HG03025 (cell line): ENCODE measurements at regions not wholly inside any gene's neighbourhood (a gene's known extent, or its start where the extent isn't known, plus 50 kb on each side); places are given as distances from the start of the nearest gene placed in this dataset.

ENCODE experiments used
- ATAC-seq: cut with Tn5 transposase; IDR thresholded peaks from one replicate; pipeline ENCODE4 v1.9.1; 2021; ENCODE audit warnings: mild to moderate bottlenecking, moderate library complexity; ENCODE audit not compliant: unreplicated experiment, low FRiP score

DNA sequence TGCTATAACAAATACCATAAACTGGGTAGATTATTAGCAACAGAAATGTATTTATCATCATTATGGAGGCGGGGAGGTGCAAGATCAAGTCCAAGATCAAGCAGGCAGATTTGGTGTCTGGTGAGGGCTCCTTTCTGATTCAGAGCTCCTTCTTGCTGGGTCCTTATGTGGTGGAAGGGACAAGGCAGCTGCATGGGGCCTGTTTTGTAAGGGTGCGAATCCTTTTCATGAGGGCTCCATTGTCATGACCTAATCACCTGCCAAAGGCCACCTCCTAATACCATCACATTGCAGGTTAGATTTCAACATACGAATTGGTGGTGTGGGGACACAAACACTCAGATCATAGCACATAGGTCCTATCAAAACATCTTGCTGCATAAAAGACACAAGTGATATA, 84.4 kb upstream of the CCDC150 start:
- no peak for ATAC-seq

- ATAC-seq: no peak
Measured at GRCh38 chr2:196555726-196556125, 83.8 kb upstream of the CCDC150 start.

GRCh38 chr2:196558497-196558896, 81.0 kb upstream of the CCDC150 start:
- ATAC-seq: no peak

DNA sequence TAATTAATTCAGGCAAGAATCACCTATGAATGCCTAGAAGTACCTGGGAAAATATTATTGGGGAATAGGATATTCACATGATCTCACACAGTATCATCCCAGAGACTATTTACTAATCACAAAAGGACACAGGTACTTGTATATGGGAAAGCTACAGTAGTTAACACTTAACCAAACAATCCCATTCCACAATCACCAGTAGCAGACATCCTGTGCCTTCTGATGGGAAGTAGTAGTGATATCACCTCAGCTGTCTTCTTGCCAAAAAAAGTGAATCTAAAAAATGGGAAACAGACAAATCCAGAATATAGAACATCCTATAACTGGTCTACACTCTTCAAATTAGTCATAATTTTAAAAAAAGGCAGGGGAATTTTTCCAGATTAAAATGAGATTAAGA, 75.6 kb upstream of the CCDC150 start:
- no peak for ATAC-seq

DNA sequence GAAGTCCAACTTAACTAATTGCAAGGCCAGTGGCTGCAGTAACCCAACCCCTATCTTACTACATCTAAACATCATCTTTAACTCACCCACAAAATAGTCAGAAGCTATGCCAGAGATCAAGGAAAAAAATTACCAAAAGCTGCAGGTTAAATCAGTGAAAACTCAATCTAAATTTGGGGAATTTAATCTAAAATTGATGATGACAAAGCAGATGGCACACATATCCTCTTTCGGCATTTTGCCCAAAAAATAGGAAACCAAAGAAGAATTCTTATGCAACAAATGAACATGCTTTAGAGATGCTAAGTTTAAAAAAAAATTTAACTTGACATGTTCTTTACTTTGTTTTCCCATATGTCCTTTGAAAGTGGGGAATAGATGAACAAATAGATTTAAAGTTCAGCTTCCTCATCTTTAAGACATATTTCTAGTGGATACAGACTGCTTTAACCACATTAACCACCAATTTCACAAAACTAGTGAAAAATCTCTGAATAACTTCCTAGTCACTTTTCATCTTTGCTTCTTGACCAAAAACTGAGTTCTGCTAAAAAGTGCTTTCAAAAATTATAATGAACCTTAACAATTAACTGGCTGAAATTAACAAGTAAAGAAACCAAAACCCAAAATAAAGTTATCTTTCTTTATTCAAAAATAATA, 74.3 kb upstream of the CCDC150 start:
- ATAC-seq: no peak

DNA sequence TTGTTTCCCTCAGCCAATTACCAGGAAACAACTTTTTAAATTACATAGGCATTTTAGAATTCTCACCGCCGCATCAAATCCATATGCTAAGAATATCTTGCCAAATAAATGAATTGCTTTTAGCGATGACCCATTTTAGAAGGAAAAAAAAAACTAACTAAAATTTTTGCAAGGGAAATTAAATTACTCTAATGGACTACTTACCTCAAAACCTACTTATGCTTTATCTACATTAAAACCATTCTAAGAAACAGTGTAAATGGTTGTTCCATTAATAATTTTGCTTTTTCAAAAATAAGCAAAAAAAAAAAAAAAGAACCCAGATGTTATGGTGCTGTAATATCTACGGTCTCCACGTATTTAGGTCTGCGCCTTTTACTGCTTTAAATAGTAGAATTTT, 73.5 kb upstream of the CCDC150 start:
- no peak for ATAC-seq

DNA sequence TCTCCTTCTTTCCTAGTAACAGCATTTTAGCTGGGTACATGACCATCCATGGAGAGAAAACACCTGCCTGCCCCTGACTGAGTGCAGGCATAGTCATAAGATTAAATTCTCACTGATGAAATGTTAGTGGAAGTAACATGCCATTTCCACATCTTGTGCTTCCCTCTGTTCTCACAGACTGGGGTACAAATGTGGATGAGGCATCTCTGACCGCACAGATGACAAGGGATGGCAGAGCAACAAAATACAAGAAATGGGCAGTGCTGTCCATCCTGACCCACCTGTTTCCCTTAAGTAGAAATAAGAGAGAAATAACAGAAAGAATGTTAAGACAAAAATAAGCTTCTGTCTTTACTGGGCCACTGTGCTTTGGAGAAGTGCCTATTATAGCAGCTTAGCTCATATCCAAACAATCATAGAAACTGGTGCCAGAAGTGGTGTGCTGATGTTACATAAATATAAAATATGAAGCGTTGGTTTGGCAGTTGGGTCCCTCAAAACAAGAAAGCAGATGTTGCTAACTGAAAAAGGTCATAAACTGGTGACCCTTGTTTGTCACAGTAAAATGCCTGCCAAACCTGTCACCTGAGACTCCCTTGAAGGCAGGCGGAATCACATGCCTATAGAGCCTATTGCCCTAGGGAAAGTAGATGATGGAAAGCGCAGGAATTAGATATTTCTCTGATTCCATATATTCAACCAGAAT, 72.4 kb upstream of the CCDC150 start:
- no peak for ATAC-seq

DNA sequence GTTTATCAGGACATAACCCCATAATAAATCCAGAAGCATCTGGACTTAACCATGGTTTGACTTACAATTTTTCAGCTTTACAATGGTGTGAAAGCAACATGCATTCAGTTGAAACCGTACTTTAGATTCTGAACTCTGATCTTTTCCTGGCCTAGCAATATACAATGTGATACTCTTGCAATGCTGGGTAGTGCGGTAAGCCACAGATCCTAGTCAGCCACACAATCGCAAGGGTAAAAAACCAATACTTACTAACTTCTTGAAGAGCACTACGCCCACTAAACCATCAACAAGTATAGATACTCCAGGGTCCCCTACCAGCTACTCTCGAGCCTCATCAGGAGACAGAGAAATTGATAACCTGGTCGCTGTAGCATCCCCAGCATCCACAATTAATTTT, 71.0 kb upstream of the CCDC150 start:
- ATAC-seq: no peak

- ATAC-seq: no peak
Measured at GRCh38 chr2:196584903-196585302, 54.6 kb upstream of the CCDC150 start.

DNA sequence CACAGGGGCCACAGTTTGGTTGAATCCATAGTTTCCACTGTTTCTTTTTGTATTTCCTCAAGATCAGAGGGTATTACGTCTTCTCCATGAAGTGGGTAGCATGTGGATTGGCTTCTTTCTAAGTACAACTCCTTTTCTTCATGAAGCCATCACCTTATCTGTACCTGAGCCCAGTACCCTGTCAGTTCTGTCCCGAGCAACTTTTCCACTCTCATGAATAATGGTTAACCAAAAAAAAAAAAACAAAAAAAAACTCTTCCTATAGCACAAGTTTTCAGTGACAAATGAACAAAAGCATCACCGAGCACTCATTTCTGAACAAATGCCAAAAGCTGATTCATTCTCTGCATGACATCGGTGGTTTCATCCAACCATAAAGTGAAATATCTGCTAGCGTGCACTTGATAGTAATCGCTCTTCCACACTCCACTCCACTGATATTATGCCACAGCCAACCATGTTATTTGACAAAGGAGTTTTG, 53.0 kb upstream of the CCDC150 start:
- ATAC-seq: no peak

DNA sequence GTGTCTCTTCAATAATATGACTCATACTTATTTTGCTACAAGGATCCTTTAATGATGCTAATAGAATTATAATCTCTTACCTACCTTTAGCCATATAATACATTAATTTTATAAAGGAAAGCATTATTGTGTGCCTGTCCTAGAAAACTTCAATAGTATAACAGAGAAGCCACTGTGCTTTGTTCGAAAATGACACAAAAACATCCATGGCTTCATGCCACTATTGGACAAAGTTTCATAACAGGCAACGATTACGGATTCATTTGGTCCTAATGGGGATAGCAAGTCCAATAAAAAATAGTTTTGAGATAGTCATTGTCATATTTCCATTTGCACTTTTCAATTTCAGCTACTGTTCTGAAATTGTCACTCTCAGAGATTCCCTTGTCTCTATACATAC, 52.5 kb upstream of the CCDC150 start:
- no peak for ATAC-seq

- no peak for ATAC-seq
Measured at GRCh38 chr2:196587739-196588138, 51.8 kb upstream of the CCDC150 start.

DNA sequence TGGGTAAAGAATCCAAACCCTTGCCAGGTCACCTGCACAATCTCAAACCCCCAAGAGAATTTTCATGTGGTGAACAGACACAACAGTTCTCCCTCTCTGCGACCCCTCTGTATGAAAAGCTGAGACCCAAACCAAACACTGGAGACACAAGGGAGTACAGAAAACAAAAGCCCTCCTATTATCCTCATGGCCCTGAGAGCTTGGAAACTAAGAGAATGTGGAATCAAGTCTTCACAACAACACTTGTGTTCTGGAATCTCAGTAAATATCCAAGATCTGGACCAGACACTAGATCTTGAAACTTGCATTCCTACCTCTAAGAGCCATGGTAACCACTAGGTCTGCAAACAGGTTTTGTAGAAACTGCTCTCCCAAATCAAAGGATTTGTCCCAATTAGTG, 50.1 kb upstream of the CCDC150 start:
- no peak for ATAC-seq
